SKM-1 treated with dmso at 0.1 percent for 144 hours (cell line): ENCODE measurements at regions not wholly inside any gene's neighbourhood (a gene's known extent, or its start where the extent isn't known, plus 50 kb on each side); places are given as distances from the start of the nearest gene placed in this dataset.
"Not testable (repeated sequence)": the region's sequence is repeated elsewhere in the genome, so short reads cannot be mapped to it uniquely, and the experiment has no call there.

Experiments
- DNase-seq: peaks from one replicate; lab custom pipeline; 2025; ENCODE audit not compliant: unreplicated experiment; lab: John Stamatoyannopoulos, UW

GRCh38 chr7:79786187-79786586 is 332.7 kb upstream of the MAGI2 start:
- DNase-seq: no peak

- no peak for DNase-seq
These were observed 332.1 kb upstream of the MAGI2 start for GRCh38 chr7:79785556-79785955.

- no peak for DNase-seq
These were observed 329.4 kb upstream of the MAGI2 start for GRCh38 chr7:79782906-79783305.

- no peak for DNase-seq
These were observed 328.8 kb upstream of the MAGI2 start for GRCh38 chr7:79782256-79782655.

- DNase-seq: no peak
These were observed 328.2 kb upstream of the MAGI2 start for GRCh38 chr7:79781716-79782115.

GRCh38 chr7:79778786-79779770 is 325.6 kb upstream of the MAGI2 start:
- peak; percentile 93 for DNase-seq

GRCh38 chr7:79775911-79776310 is 322.4 kb upstream of the MAGI2 start:
- no peak for DNase-seq

- no peak for DNase-seq
These were observed 320.7 kb upstream of the MAGI2 start for GRCh38 chr7:79774150-79774549.

GRCh38 chr7:79770970-79771369 is 317.5 kb upstream of the MAGI2 start:
- DNase-seq: no peak

- DNase-seq: no peak
These were observed 316.6 kb upstream of the MAGI2 start for GRCh38 chr7:79770063-79770462.

GRCh38 chr7:79767876-79768560 is 314.6 kb upstream of the MAGI2 start:
- DNase-seq: not testable (repeated sequence)

- not testable (repeated sequence) for DNase-seq
These were observed 313.7 kb upstream of the MAGI2 start for GRCh38 chr7:79767192-79767591.

- no peak for DNase-seq
These were observed 308.5 kb upstream of the MAGI2 start for GRCh38 chr7:79761876-79762429.

- not testable (repeated sequence) for DNase-seq
These were observed 297.5 kb upstream of the MAGI2 start for GRCh38 chr7:79750941-79751340.

GRCh38 chr7:79749856-79750255 is 296.4 kb upstream of the MAGI2 start:
- DNase-seq: no peak

GRCh38 chr7:79741684-79742083 is 288.2 kb upstream of the MAGI2 start:
- DNase-seq: no peak

- no peak for DNase-seq
These were observed 286.6 kb upstream of the MAGI2 start for GRCh38 chr7:79740076-79740475.

- DNase-seq: not testable (repeated sequence)
These were observed 285.7 kb upstream of the MAGI2 start for GRCh38 chr7:79739036-79739709.

- DNase-seq: no peak
These were observed 283.0 kb upstream of the MAGI2 start for GRCh38 chr7:79736418-79736817.

GRCh38 chr7:79735012-79735411 is 281.5 kb upstream of the MAGI2 start:
- no peak for DNase-seq

- DNase-seq: no peak
These were observed 280.7 kb upstream of the MAGI2 start for GRCh38 chr7:79734181-79734580.
